ENCODE measurements at regions not wholly inside any gene's neighbourhood (a gene's known extent, or its start where the extent isn't known, plus 50 kb on each side); places are given as distances from the start of the nearest gene placed in this dataset.

DNA sequence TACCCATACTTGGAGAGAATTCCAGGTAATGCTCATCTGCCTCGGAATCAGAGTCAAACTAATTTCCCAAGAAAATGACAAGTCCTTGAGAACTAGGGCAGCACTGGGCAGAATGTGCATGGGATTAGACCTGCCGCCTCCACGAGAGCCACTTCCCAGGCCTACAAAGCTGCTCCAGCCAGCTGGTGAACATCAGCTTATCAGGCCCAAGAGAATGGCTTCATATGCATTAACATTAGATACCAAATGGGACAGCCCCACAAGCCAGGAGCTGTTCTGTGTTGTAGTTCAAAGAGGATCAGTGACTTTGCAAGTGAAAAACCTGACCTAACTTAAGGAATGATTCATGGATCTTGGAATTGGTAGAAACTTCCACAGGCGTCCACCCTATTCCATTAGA is 203.3 kb downstream of the CYLD start:
- TF ChIP-seq, protein P1, sequence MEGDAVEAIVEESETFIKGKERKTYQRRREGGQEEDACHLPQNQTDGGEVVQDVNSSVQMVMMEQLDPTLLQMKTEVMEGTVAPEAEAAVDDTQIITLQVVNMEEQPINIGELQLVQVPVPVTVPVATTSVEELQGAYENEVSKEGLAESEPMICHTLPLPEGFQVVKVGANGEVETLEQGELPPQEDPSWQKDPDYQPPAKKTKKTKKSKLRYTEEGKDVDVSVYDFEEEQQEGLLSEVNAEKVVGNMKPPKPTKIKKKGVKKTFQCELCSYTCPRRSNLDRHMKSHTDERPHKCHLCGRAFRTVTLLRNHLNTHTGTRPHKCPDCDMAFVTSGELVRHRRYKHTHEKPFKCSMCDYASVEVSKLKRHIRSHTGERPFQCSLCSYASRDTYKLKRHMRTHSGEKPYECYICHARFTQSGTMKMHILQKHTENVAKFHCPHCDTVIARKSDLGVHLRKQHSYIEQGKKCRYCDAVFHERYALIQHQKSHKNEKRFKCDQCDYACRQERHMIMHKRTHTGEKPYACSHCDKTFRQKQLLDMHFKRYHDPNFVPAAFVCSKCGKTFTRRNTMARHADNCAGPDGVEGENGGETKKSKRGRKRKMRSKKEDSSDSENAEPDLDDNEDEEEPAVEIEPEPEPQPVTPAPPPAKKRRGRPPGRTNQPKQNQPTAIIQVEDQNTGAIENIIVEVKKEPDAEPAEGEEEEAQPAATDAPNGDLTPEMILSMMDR (conservative IDR thresholded peaks at IDR 0.05; ENCODE audit: low read depth, low read length): no peak
- no peak for TF ChIP-seq SMC3 (IDR thresholded peaks at IDR 0.05; ENCODE audit: low read depth, low read length)
- TF ChIP-seq MXI1 (IDR thresholded peaks at IDR 0.05; ENCODE audit: borderline replicate concordance, low read depth, low read length): no peak

Data from IMR-90 (cell line).